LNCAP (cell line): ENCODE measurements at regions not wholly inside any gene's neighbourhood (a gene's known extent, or its start where the extent isn't known, plus 50 kb on each side); places are given as distances from the start of the nearest gene placed in this dataset.

Experiments
- TF ChIP-seq, protein P1 (sequence below): fragments of 450-650 bp; IDR thresholded peaks from 2 replicates; pipeline ENCODE4 v1.5.1; 2017; ENCODE audit warnings: mild to moderate bottlenecking

DNA sequence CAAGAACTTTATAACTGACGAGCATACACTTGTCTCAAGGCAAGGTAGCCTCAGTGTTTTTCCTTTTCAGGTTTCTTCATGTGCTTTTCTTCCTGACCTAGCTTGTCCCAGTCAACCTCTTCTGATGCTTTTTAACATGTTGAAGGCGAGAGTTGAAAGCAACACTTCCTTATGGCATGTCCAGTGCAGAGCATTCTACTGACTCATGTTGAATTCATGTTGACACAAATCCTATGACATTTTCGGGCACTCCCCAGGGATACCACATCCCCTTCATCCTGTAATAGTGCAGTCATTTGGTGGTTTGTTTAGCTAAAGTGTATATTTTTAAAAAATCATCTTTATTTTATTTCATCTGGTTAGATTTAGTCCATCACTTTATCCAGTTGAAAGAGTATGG, 75.9 kb upstream of the CBLB start:
- TF ChIP-seq, protein P1, sequence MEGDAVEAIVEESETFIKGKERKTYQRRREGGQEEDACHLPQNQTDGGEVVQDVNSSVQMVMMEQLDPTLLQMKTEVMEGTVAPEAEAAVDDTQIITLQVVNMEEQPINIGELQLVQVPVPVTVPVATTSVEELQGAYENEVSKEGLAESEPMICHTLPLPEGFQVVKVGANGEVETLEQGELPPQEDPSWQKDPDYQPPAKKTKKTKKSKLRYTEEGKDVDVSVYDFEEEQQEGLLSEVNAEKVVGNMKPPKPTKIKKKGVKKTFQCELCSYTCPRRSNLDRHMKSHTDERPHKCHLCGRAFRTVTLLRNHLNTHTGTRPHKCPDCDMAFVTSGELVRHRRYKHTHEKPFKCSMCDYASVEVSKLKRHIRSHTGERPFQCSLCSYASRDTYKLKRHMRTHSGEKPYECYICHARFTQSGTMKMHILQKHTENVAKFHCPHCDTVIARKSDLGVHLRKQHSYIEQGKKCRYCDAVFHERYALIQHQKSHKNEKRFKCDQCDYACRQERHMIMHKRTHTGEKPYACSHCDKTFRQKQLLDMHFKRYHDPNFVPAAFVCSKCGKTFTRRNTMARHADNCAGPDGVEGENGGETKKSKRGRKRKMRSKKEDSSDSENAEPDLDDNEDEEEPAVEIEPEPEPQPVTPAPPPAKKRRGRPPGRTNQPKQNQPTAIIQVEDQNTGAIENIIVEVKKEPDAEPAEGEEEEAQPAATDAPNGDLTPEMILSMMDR, result no peak

DNA sequence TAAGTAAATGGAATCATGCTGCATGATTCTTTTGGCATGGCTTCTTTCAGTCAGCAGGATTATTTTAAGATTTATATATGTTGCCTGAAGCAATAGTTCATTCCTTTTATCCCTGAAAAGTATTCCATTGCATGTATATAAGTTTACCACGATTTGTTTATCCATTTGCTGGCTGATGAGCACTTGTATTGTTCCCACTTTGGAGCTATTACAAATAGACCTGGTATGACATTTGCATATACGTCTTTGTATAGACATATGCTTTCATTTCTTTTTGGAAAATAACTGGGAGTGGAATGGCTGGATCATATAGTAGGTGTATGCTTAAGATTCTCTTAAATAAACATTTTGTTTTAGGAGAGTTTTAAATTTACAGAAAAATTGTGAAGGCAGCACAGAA, 79.3 kb upstream of the CBLB start:
- TF ChIP-seq, protein P1, result no peak

DNA sequence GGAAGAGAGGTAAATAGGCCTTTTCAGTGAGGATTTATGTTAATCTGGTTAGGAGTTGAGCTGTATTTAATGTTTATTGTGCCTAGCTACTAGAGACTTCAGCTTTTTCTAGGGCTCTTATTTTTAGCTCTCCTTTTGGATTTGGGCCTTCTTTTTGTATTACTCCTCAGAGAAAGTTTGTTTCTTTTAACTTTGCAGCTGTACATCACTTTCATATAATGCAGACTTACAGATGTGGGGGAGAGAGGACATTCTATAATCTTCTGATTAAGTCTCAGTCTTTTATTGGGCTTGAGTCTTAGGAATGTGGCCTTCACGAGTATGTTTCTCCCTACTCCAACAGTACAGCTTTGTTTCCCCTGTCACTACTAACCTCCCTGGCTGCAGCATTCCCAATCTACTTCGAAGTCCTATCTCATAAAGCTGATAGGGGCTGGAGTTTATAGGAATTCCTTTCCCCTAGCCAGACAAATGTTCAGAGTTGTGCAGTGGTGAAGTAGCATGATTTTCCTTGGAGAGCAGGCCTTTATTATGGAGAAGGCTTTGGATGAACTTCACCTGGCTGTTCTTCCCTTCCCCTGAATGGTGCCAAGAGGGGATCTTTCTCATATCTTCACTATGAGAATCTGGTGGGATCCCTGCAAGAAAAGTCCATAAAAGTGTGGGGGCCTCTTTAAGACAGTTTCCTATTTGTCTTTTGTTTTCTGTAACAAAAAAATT, 82.2 kb upstream of the CBLB start:
- TF ChIP-seq, protein P1, result no peak

DNA sequence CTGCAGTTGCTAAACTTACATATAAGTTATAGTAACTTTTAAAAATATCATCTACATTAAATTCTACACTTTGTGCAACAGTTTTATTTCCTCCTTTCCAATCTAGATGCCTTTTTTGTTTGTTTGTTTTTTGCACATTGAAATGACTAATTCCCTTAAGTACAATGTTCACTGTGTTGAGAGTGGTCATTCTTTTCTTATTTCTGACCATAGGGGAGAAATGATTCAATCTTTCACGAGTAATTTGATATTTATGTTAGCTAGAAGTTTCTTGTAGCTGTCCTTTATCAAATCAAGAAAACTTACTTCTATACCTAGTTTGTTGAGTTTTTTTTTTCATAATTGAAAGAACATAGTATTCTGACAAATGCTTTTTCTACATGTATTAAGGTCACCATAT, 85.0 kb upstream of the CBLB start:
- TF ChIP-seq, protein P1, result no peak

DNA sequence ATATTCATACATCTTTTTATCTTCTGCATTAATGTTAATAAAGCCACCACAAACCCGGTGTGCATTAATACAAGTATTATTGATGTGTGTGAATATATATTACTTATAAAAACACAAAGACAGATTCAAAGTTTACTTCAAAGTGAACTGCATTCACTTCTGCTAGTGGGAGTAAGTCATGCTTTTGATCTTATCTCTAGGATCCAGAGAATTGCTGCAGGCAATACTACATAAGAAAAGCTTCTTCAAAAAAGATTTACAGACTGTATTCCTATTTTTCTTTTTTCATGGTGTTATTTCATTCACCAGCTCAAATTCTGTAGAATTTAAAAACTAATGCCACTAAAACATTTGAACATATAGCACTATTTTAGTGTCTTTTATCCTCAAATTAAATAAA, 87.5 kb upstream of the CBLB start:
- TF ChIP-seq, protein P1, result no peak

DNA sequence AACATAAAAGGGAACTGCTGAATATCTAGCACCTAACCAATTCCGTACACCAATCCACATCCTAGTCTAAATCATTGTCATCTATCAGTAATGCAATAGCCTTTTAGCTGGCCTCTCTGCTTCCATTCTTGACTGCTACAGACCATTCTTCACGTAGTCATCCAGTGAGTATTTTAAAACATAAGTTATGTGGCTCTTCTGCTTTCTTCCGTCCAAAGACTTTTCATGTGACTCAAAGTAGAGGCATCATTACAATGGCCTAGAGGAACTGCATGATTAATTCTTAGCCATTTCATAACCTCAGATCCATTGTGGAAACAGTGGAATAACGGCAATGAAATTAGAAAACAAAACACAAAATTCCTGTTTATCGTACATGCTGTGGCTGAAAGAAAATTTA, 88.9 kb upstream of the CBLB start:
- TF ChIP-seq, protein P1, result no peak

DNA sequence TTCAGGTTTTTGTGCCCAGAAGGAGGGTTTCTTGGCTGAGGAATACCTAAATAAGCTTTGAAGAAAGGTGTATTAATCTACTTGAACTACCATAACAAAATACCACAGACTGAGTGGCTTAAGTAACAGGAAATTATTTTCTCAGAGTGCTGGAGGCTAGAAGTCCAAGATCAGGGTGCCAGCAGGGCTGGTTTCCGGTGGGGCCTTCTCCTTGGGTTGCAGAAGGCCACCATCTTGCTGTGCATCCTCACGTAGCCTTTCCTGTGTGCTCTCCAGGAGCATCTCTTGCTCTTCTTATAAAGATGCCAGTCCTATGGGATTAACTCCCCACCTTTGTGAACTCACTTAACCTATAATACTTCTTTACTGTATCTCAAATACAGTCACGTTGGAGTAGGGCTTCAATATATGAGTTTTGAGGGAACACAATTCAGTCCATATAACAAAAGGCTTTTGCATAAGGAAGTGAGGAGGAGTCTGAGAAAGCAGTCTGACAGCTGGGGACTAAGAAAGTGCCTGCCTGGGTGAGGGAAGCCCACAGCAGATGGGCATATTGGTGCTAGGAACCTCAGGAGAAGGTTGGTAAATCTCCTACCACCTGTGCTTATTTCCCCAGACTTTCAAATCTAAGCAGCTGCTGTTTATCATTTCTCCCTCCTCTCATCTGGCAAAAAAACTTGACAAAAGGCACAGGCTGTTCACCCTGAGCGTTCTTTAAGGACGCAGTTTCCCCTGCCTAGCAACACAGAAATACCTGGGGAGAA, 89.6 kb upstream of the CBLB start:
- TF ChIP-seq, protein P1, result no peak
